SK-N-SH (cell line): ENCODE measurements at regions not wholly inside any gene's neighbourhood (a gene's known extent, or its start where the extent isn't known, plus 50 kb on each side); places are given as distances from the start of the nearest gene placed in this dataset.

ENCODE experiments used
- CTCF ChIA-PET: fragments of 300-600, 350-600 bp; formaldehyde crosslinking; extraction: SDS; loops from one replicate; lab custom pipeline; 2021; lab: Yijun Ruan, JAX
- POLR2A ChIA-PET: fragments of 350-600 bp; sonication (Branson Sonifier 250); formaldehyde crosslinking; extraction: SDS; loops from one replicate; lab custom pipeline; 2020; ENCODE audit warnings: antibody characterized with exemption, inconsistent platforms; lab: Yijun Ruan, JAX
- DNase-seq: peaks from one replicate; pipeline ENCODE4 v3.0.0; 2012
- H2AFZ ChIP-seq: fragments of 200-600 bp; sonication (generic); 2 replicates; pipeline ENCODE4 v1.8.1; 2016; ENCODE audit warnings: antibody characterized with exemption, mild to moderate bottlenecking, low read depth
- H3F3A ChIP-seq: fragments of 200-600 bp; sonication (generic); replicated peaks from 2 replicates; pipeline ENCODE3; 2016; ENCODE audit warnings: antibody characterized with exemption, mild to moderate bottlenecking; ENCODE audit not compliant: insufficient read depth
- H3K27ac ChIP-seq, 2 experiments: fragments of 200-500 bp in 1 of 2; fragments of 200-600 bp in 1 of 2; sonication (Bioruptor generic) in 1 of 2; sonication (generic), shearing (Covaris generic) in 1 of 2; 2 replicates each; pipeline versions ENCODE4 v1.5.1 to v1.6.1; 2014 to 2016; ENCODE audit warnings: low read depth in 2 of 2, inconsistent platforms in 1 of 2, low read length in 1 of 2, mild to moderate bottlenecking in 1 of 2, mixed read lengths in 1 of 2
- H3K27me3 ChIP-seq: fragments of 200-600 bp; sonication (generic), shearing (Covaris generic); 2 replicates; pipeline ENCODE4 v1.6.1; 2016; ENCODE audit warnings: mixed run types; ENCODE audit not compliant: insufficient read depth
- H3K36me3 ChIP-seq, 2 experiments: fragments of 200-500 bp in 1 of 2; fragments of 200-600 bp in 1 of 2; sonication (Bioruptor generic) in 1 of 2; sonication (generic) in 1 of 2; replicated peaks in 1 of 2; 2 replicates each; pipeline versions ENCODE3 to v1.5.1; 2014 to 2016; ENCODE audit warnings: low read length in 1 of 2, mild to moderate bottlenecking in 1 of 2; ENCODE audit not compliant: insufficient read depth in 2 of 2, control insufficient read depth in 1 of 2
- H3K4me1 ChIP-seq, 2 experiments: fragments of 200-500 bp in 1 of 2; fragments of 200-600 bp in 1 of 2; sonication (Bioruptor generic) in 1 of 2; sonication (generic), shearing (Covaris generic) in 1 of 2; 2 replicates each; pipeline versions ENCODE4 v1.5.1 to v1.6.1; 2014 to 2016; ENCODE audit warnings: low read depth in 1 of 2, low read length in 1 of 2, mixed run types in 1 of 2; ENCODE audit not compliant: insufficient read depth in 2 of 2, control insufficient read depth in 1 of 2
- H3K4me2 ChIP-seq: fragments of 200-600 bp; sonication (generic), shearing (Covaris generic); 2 replicates; pipeline ENCODE4 v1.6.1; 2017; ENCODE audit warnings: mixed run types
- H3K4me3 ChIP-seq, 2 experiments: fragments of 200-500 bp in 1 of 2; fragments of 200-600 bp in 1 of 2; sonication (Bioruptor generic) in 1 of 2; sonication (generic), shearing (Covaris generic) in 1 of 2; 2 replicates each; pipeline versions ENCODE4 v1.5.1 to v1.8.1; 2014 to 2016; ENCODE audit warnings: low read depth in 2 of 2, inconsistent platforms in 1 of 2, low read length in 1 of 2, mild to moderate bottlenecking in 1 of 2, mixed read lengths in 1 of 2, moderate library complexity in 1 of 2
- H3K79me2 ChIP-seq: fragments of 200-600 bp; sonication (generic); 2 replicates; pipeline ENCODE4 v1.8.1; 2017; ENCODE audit warnings: mild to moderate bottlenecking; ENCODE audit not compliant: insufficient read depth
- H3K9ac ChIP-seq: fragments of 200-600 bp; sonication (generic); 2 replicates; pipeline ENCODE4 v1.6.1; 2017; ENCODE audit warnings: mixed run types
- H3K9me2 ChIP-seq: fragments of 200-600 bp; sonication (generic); 2 replicates; pipeline ENCODE4 v1.6.1; 2017; ENCODE audit warnings: mixed run types
- H3K9me3 ChIP-seq: fragments of 200-600 bp; sonication (generic); 2 replicates; pipeline ENCODE4 v1.6.1; 2017; ENCODE audit warnings: mixed run types, mild to moderate bottlenecking, moderate library complexity
- H4K20me1 ChIP-seq: fragments of 200-600 bp; sonication (generic); 2 replicates; pipeline ENCODE4 v1.6.1; 2017; ENCODE audit warnings: mild to moderate bottlenecking, mixed run types; ENCODE audit not compliant: insufficient read depth
- CHD2 ChIP-seq: fragments of 150-350 bp; IDR thresholded peaks from 2 replicates; pipeline ENCODE4 v1.6.1; 2018; ENCODE audit warnings: low read length; ENCODE audit not compliant: partially characterized antibody
- FOXJ3 ChIP-seq: sonication (generic); formaldehyde crosslinking; IDR thresholded peaks from 2 replicates; pipeline ENCODE4 v1.5.1; 2020; ENCODE audit warnings: mild to moderate bottlenecking, missing genetic modification reagents
- IRF3 ChIP-seq: fragments of 150-350 bp; IDR thresholded peaks from 2 replicates; pipeline ENCODE4 v1.6.1; 2016; ENCODE audit warnings: mild to moderate bottlenecking, low read depth, low read length
- JUND ChIP-seq: IDR thresholded peaks from 2 replicates; pipeline ENCODE4 v1.4.0; 2012
- MXI1 ChIP-seq: IDR thresholded peaks from 2 replicates; pipeline ENCODE4 v1.6.1; 2012; ENCODE audit warnings: mild to moderate bottlenecking, low read depth, low read length, improper control_type of control experiment
- NFIC ChIP-seq: IDR thresholded peaks from 2 replicates; pipeline ENCODE4 v1.4.0; 2012; ENCODE audit warnings: borderline replicate concordance
- POLR2AphosphoS5 ChIP-seq: IDR thresholded peaks from 2 replicates; pipeline ENCODE4 v1.6.1; 2012; ENCODE audit warnings: low read depth, low read length
- SIN3A ChIP-seq: IDR thresholded peaks from 2 replicates; pipeline ENCODE4 v1.6.1; 2012; ENCODE audit warnings: low read depth, mild to moderate bottlenecking, low read length, moderate library complexity, borderline replicate concordance
- TAF1 ChIP-seq: IDR thresholded peaks from 2 replicates; pipeline ENCODE4 v1.6.1; 2012; ENCODE audit warnings: low read depth, mild to moderate bottlenecking, low read length, moderate library complexity, borderline replicate concordance
- TCF12 ChIP-seq: IDR thresholded peaks from 2 replicates; pipeline ENCODE4 v1.4.0; 2012
- TEAD4 ChIP-seq: IDR thresholded peaks from 2 replicates; pipeline ENCODE4 v1.4.0; 2012; ENCODE audit warnings: mild to moderate bottlenecking, borderline replicate concordance; ENCODE audit not compliant: insufficient read depth
- USF1 ChIP-seq: IDR thresholded peaks from 2 replicates; pipeline ENCODE4 v1.4.0; 2012; ENCODE audit warnings: low read depth, borderline replicate concordance
- USF2 ChIP-seq: fragments of 150-350 bp; IDR thresholded peaks from 2 replicates; pipeline ENCODE4 v1.6.1; 2017; ENCODE audit warnings: antibody characterized with exemption, low read length, low read depth, borderline replicate concordance
- ZBTB33 ChIP-seq: IDR thresholded peaks from 2 replicates; pipeline ENCODE4 v1.4.0; 2012; ENCODE audit warnings: low read depth, borderline replicate concordance
- WGBS: methylation state at CpG from one replicate; pipeline ENCODE4 v1.1.6; 2017; ENCODE audit warnings: low lambda C conversion rate; 5-methylcytosine and 5-hydroxymethylcytosine counted together

- no peak overlapping the region for H3K4me2 ChIP-seq
- no peaks in the 10 kb centered on the region for H3K9me3 ChIP-seq
- H2AFZ ChIP-seq = no peak overlapping the region
- peak overlapping the region in 1 of 2 experiments; percentile 25; a peak in 1 of 4 replicates for H3K27ac ChIP-seq
- CTCF ChIA-PET = interaction anchor here (1.1 kb wide), 1 partner anchor 501 kb away, joined by 4 read pairs; no protein-coding TSS in a partner anchor
- DNase-seq = no peak
- 70% methylated on average over 5 of the region's 5 CpGs for WGBS
- no peaks in the 10 kb centered on the region for H3K79me2 ChIP-seq
- H3K9ac ChIP-seq = no peak overlapping the region
- H3K4me3 ChIP-seq = no peak overlapping the region
- H3K27me3 ChIP-seq = no peaks in the 10 kb centered on the region
- H3K9me2 ChIP-seq = no peaks in the 10 kb centered on the region
- peaks cover 0 to 9% of the 10 kb centered on the region in 2 experiments for H3K36me3 ChIP-seq
- TF ChIP-seq CHD2 (no peak), TEAD4 (no peak), POLR2AphosphoS5 (no peak), IRF3 (no peak), TCF12 (no peak), JUND (no peak), USF1 (no peak), FOXJ3 (CRISPR knock-in tag) (no peak), SIN3A (no peak), MXI1 (no peak), ZBTB33 (no peak)
- TF ChIP-seq, all 33 proteins: peak for 0
- no peaks in the 10 kb centered on the region for H4K20me1 ChIP-seq
- no peaks in the 10 kb centered on the region; a peak in 2 of 4 replicates for H3K4me1 ChIP-seq
- H3F3A ChIP-seq = no peaks in the 10 kb centered on the region
- POLR2A ChIA-PET = no interaction called here
Measured at GRCh38 chr1:239906394-239906793, 185.3 kb upstream of the FMN2 start.

GRCh38 chr1:239909898-239910297, 181.8 kb upstream of the FMN2 start:
- H3K4me2 ChIP-seq = no peak overlapping the region
- ChIA-PET CTCF (interaction anchor here (1.0 kb wide), 1 partner anchor 41 kb away, joined by 3 read pairs; no protein-coding TSS in a partner anchor), POLR2A (no interaction called here)
- TF ChIP-seq TAF1 (no peak), NFIC (no peak), USF2 (no peak), FOXJ3 (CRISPR knock-in tag) (no peak)
- TF ChIP-seq, all 33 proteins: peak for 0
- Histone ChIP-seq H2AFZ (no peak overlapping the region), H3K9me2 (no peaks in the 10 kb centered on the region), H3K79me2 (no peaks in the 10 kb centered on the region), H3F3A (peaks cover 13% of the 10 kb centered on the region), H3K36me3 (peaks cover 0 to 10% of the 10 kb centered on the region in 2 experiments), H3K27ac (no peak overlapping the region; a peak in 1 of 4 replicates), H3K4me3 (no peak overlapping the region), H3K9ac (no peak overlapping the region), H3K27me3 (no peaks in the 10 kb centered on the region), H3K9me3 (no peaks in the 10 kb centered on the region), H4K20me1 (no peaks in the 10 kb centered on the region), H3K4me1 (peaks cover 18 to 19% of the 10 kb centered on the region in 2 experiments)
- WGBS = 88% methylated on average over 10 of the region's 10 CpGs
- no peak for DNase-seq
